Fibroblast of mammary gland (primary cell): ENCODE measurements at regions not wholly inside any gene's neighbourhood (a gene's known extent, or its start where the extent isn't known, plus 50 kb on each side); places are given as distances from the start of the nearest gene placed in this dataset.
A peak's percentile ranks its signal among the peaks of the same experiment; 100 is the strongest.
"Not testable (repeated sequence)": the region's sequence is repeated elsewhere in the genome, so short reads cannot be mapped to it uniquely, and the experiment has no call there.

Experiments used
- DNase-seq: peaks from one replicate; pipeline ENCODE4 v3.0.0-alpha.2; 2010; ENCODE audit warnings: low read depth
- H3K4me3 ChIP-seq: 2 replicates; pipeline ENCODE4 v1.5.1; 2011; ENCODE audit warnings: low read depth, mild to moderate bottlenecking, low read length, moderate library complexity; ENCODE audit not compliant: control insufficient read depth
- CTCF ChIP-seq: conservative IDR thresholded peaks from 2 replicates; pipeline ENCODE4 v1.5.1; 2011; ENCODE audit warnings: low read depth, low read length, inconsistent platforms; ENCODE audit not compliant: control insufficient read depth, insufficient read depth

GRCh38 chr1:245067257-245067656 lies 87.5 kb upstream of the KIF26B start:
- peak; percentile 34 for DNase-seq

DNA sequence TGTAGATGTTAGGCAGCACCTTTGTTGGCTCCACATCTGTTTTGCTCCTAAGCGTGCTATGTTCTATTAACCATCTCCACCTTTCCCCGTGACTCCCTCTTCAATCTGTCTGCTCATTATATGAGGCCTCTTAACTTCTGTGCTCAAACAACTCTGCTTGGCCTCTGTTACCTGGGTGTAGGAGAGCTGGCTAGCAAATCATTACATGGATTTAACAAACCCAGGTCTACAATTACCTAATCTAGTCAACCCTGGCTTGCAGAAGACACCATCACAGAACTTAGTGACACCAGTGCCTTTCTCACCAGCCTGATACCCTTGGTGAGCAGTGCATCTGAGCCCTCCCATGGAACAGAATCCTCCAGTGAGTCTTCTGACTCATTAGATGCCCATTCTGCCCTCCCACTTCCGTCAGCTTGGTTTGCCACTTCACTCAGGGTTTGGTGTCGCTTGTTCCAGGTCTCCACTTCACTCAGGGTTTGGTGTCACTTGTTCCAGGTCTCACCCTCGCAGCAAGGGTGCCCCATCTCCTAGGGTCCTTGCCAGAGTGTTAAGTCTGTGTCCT lies 92.0 kb upstream of the KIF26B start:
- TF ChIP-seq CTCF = no peak
- no peak overlapping the region for H3K4me3 ChIP-seq
- DNase-seq = no peak

More at GRCh38 chr1:245067257-245067656, 87.5 kb upstream of the KIF26B start:
- TF ChIP-seq CTCF = no peak
- no peak overlapping the region for H3K4me3 ChIP-seq

GRCh38 chr1:245061808-245062207 lies 93.0 kb upstream of the KIF26B start:
- not testable (repeated sequence) for H3K4me3 ChIP-seq, DNase-seq

DNA sequence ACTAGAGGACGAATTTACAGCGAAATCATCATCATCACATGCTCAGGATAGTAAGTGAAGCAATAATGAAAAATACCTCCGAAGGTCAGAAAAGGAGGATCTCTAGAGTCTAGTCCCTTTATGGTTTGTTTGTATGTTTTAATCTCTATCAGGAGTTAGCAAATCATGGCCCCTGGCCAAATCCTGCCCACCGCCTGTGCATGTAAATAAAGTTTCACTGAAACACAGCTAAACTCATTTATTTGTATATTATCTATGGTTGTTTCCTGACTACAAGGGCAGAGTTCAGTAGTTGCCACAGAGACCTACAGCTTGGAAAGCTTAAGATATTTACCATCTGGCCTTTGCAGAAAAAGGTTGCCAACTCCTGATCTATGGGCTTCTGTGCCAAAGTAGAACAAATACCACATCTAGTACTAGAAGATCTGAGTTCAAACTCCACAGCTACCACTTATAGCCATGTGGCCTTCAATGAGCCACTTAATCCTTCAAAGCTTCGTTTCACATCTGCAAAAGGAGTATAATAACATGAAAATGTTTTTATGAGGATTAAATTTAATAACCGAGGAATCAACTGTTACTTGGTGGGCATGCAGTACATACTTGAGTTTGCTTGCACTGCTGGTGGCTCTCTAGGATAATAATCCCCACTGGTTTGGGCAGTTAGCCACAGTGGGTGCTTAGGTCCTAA lies 94.0 kb upstream of the KIF26B start:
- TF ChIP-seq CTCF = no peak
- peak; percentile 9 for DNase-seq
- H3K4me3 ChIP-seq = no peak overlapping the region

- TF ChIP-seq CTCF = no peak
- no peak overlapping the region for H3K4me3 ChIP-seq
- DNase-seq = no peak
Observed at GRCh38 chr1:245059806-245060424, 94.9 kb upstream of the KIF26B start.

DNA sequence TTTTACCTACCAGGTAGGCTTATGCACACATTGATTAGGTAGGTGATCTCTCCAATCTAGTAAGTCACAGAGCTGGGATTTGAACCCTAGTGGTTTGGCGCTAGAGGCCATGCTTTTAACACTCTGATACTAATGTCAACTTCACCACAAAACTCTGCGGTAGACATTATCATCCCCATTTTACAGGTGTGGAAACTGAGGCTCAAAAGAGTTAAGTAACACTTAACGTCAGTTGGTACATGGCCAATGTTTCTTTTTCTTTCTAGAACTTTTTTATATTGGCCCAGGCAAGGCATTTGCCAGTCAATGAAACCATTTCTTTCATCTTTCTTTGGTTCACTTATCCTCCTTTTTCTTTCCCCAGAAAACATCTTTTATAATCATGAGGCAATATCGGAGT lies 95.9 kb upstream of the KIF26B start:
- no peak for TF ChIP-seq CTCF
- DNase-seq = no peak
- no peak overlapping the region for H3K4me3 ChIP-seq

GRCh38 chr1:245058436-245058835 lies 96.3 kb upstream of the KIF26B start:
- no peak for TF ChIP-seq CTCF
- no peak overlapping the region for H3K4me3 ChIP-seq
- DNase-seq = no peak
